Thoracic aorta (tissue), 2 donors: ENCODE measurements at regions not wholly inside any gene's neighbourhood (a gene's known extent, or its start where the extent isn't known, plus 50 kb on each side); places are given as distances from the start of the nearest gene placed in this dataset.

ENCODE experiments used
- ATAC-seq: fragments of 150-250 bp; one replicate; pipeline ENCODE4 v1.8.0; 2017; ENCODE audit warnings: low read depth; ENCODE audit not compliant: insufficient number of reproducible peaks, low FRiP score
- DNase-seq: peaks from one replicate; pipeline ENCODE4 v3.0.0-alpha.2; 2020; ENCODE audit warnings: low spot score
- H3K27ac ChIP-seq, 2 donors: fragments of 200-600 bp; sonication (generic); 1 replicate in 1 of 2; 2 replicates in 1 of 2; pipeline ENCODE4 v1.5.1; 2016; ENCODE audit warnings: mild to moderate bottlenecking in 2 of 2, moderate library complexity in 2 of 2
- H3K27me3 ChIP-seq: fragments of 200-600 bp; sonication (generic); replicated peaks from 2 replicates; pipeline ENCODE4 v1.6.0; 2016; ENCODE audit warnings: mild to moderate bottlenecking; ENCODE audit not compliant: insufficient read depth
- H3K36me3 ChIP-seq: fragments of 200-600 bp; sonication (generic); one replicate; pipeline ENCODE4 v1.5.1; 2016
- H3K4me1 ChIP-seq, 2 donors: fragments of 200-600 bp; sonication (generic); 1 replicate in 1 of 2; 2 replicates in 1 of 2; pipeline versions ENCODE4 v1.5.1 to v1.6.0; 2016; ENCODE audit warnings: low read depth in 2 of 2, mild to moderate bottlenecking in 1 of 2; ENCODE audit not compliant: control insufficient read depth in 1 of 2
- H3K4me3 ChIP-seq: fragments of 200-600 bp; sonication (generic); 2 replicates; pipeline ENCODE4 v1.5.1; 2016; ENCODE audit warnings: mild to moderate bottlenecking
- H3K9me3 ChIP-seq: fragments of 200-600 bp; sonication (generic); 2 replicates; pipeline ENCODE4 v1.5.1; 2016
- CTCF ChIP-seq: fragments of 200-600 bp; sonication (generic); IDR thresholded peaks from one replicate; pipeline ENCODE4 v1.5.1; 2019; ENCODE audit warnings: antibody characterized with exemption

- TF ChIP-seq CTCF, result no peak
- Histone ChIP-seq H3K27me3 (no peaks in the 10 kb centered on the region), H3K4me3 (no peak overlapping the region), H3K36me3 (no peaks in the 10 kb centered on the region), H3K4me1 (no peaks in the 10 kb centered on the region), H3K9me3 (no peaks in the 10 kb centered on the region), H3K27ac (no peak overlapping the region)
- no peak for ATAC-seq
- DNase-seq, result no peak
These were observed 457.1 kb downstream of the GBA3 start for GRCh38 chr4:23149815-23150214.

GRCh38 chr4:23144707-23145106 lies 452.0 kb downstream of the GBA3 start:
- no peak for TF ChIP-seq CTCF
- no peaks in the 10 kb centered on the region for H3K4me1 ChIP-seq
- no peak overlapping the region for H3K27ac ChIP-seq
- DNase-seq (no peak), ATAC-seq (no peak)
- H3K36me3 ChIP-seq, result no peaks in the 10 kb centered on the region
- H3K27me3 ChIP-seq, result no peaks in the 10 kb centered on the region
- no peak overlapping the region for H3K4me3 ChIP-seq
- no peaks in the 10 kb centered on the region for H3K9me3 ChIP-seq

- no peak for ATAC-seq
- no peak for DNase-seq
- H3K27ac ChIP-seq, result no peak overlapping the region
- no peak overlapping the region for H3K4me3 ChIP-seq
- H3K36me3 ChIP-seq, result no peaks in the 10 kb centered on the region
- peak; percentile 48 for TF ChIP-seq CTCF
- no peaks in the 10 kb centered on the region for H3K9me3 ChIP-seq
- H3K27me3 ChIP-seq, result no peaks in the 10 kb centered on the region
- no peaks in the 10 kb centered on the region for H3K4me1 ChIP-seq
These were observed 443.3 kb downstream of the GBA3 start for GRCh38 chr4:23135792-23136645.

GRCh38 chr4:23134331-23134730 lies 441.6 kb downstream of the GBA3 start:
- no peak for ATAC-seq
- no peaks in the 10 kb centered on the region for H3K27me3 ChIP-seq
- TF ChIP-seq CTCF, result no peak

GRCh38 chr4:23130845-23131244 lies 438.1 kb downstream of the GBA3 start:
- ATAC-seq (no peak), DNase-seq (no peak)
- H3K36me3 ChIP-seq, result no peaks in the 10 kb centered on the region
- TF ChIP-seq CTCF, result no peak
- no peaks in the 10 kb centered on the region for H3K4me1 ChIP-seq
- H3K4me3 ChIP-seq, result no peak overlapping the region
- H3K9me3 ChIP-seq, result no peaks in the 10 kb centered on the region
- no peaks in the 10 kb centered on the region for H3K27me3 ChIP-seq
- no peak overlapping the region for H3K27ac ChIP-seq

More at GRCh38 chr4:23134331-23134730, 441.6 kb downstream of the GBA3 start:
- Histone ChIP-seq H3K9me3 (no peaks in the 10 kb centered on the region), H3K4me3 (no peak overlapping the region), H3K36me3 (no peaks in the 10 kb centered on the region), H3K4me1 (no peaks in the 10 kb centered on the region), H3K27ac (no peak overlapping the region)
- DNase-seq, result no peak
